ENCODE measurements at regions not wholly inside any gene's neighbourhood (a gene's known extent, or its start where the extent isn't known, plus 50 kb on each side); places are given as distances from the start of the nearest gene placed in this dataset.

GRCh38 chr1:232555494-232556210 is 74.3 kb downstream of the SIPA1L2 start:
- DNase-seq (ENCODE audit: low read depth): no peak

GRCh38 chr1:232554409-232554808 is 75.5 kb downstream of the SIPA1L2 start:
- no peak for DNase-seq (ENCODE audit: low read depth)

- no peak for DNase-seq (ENCODE audit: low read depth)
Observed at GRCh38 chr1:232553809-232554208, 76.1 kb downstream of the SIPA1L2 start.

GRCh38 chr1:232553050-232553754 is 76.7 kb downstream of the SIPA1L2 start:
- DNase-seq (ENCODE audit: low read depth): no peak

GRCh38 chr1:232551386-232551785 is 78.5 kb downstream of the SIPA1L2 start:
- DNase-seq (ENCODE audit: low read depth): no peak

GRCh38 chr1:232550007-232550406 is 79.9 kb downstream of the SIPA1L2 start:
- DNase-seq (ENCODE audit: low read depth): no peak

GRCh38 chr1:232548691-232549090 is 81.2 kb downstream of the SIPA1L2 start:
- no peak for DNase-seq (ENCODE audit: low read depth)

- DNase-seq (ENCODE audit: low read depth): no peak
Observed at GRCh38 chr1:232547938-232548484, 81.9 kb downstream of the SIPA1L2 start.

GRCh38 chr1:232542633-232543593 is 87.0 kb downstream of the SIPA1L2 start:
- DNase-seq (ENCODE audit: low read depth): no peak

GRCh38 chr1:232538943-232539302 is 91.0 kb downstream of the SIPA1L2 start:
- no peak for DNase-seq (ENCODE audit: low read depth)

GRCh38 chr1:232538224-232538942 is 91.5 kb downstream of the SIPA1L2 start:
- no peak for DNase-seq (ENCODE audit: low read depth)

- DNase-seq (ENCODE audit: low read depth): no peak
Observed at GRCh38 chr1:232534552-232535517, 95.1 kb downstream of the SIPA1L2 start.

- DNase-seq (ENCODE audit: low read depth): no peak
Observed at GRCh38 chr1:232533328-232533727, 96.6 kb downstream of the SIPA1L2 start.

- DNase-seq (ENCODE audit: low read depth): no peak
Observed at GRCh38 chr1:232532901-232533300, 97.0 kb downstream of the SIPA1L2 start.

GRCh38 chr1:232531291-232531690 is 98.6 kb downstream of the SIPA1L2 start:
- no peak for DNase-seq (ENCODE audit: low read depth)

- DNase-seq (ENCODE audit: low read depth): no peak
Observed at GRCh38 chr1:232529747-232530146, 100.2 kb downstream of the SIPA1L2 start.

- DNase-seq (ENCODE audit: low read depth): no peak
Observed at GRCh38 chr1:232528472-232529089, 101.4 kb downstream of the SIPA1L2 start.

GRCh38 chr1:232524056-232524455 is 105.9 kb downstream of the SIPA1L2 start:
- no peak for DNase-seq (ENCODE audit: low read depth)

GRCh38 chr1:232522189-232522588 is 107.7 kb downstream of the SIPA1L2 start:
- no peak for DNase-seq (ENCODE audit: low read depth)

GRCh38 chr1:232521660-232522059 is 108.3 kb downstream of the SIPA1L2 start:
- DNase-seq (ENCODE audit: low read depth): no peak
